KBM-7 (cell line): ENCODE measurements at regions not wholly inside any gene's neighbourhood (a gene's known extent, or its start where the extent isn't known, plus 50 kb on each side); places are given as distances from the start of the nearest gene placed in this dataset.
A peak's percentile ranks its signal among the peaks of the same experiment; 100 is the strongest.

Experiments
- DNase-seq: peaks from one replicate; pipeline ENCODE4 v3.0.0-alpha.2; 2015
- in situ Hi-C: fragments of 300-500 bp; cut with MboI; formaldehyde crosslinking; loops from 2 replicates; pipeline ENCODE4 v1.14.3; 2020; ENCODE audit warnings: low sequenced_read_pairs, low pct_unique_long_range_greater_than_20kb, mixed read lengths

GRCh38 chr10:108104551-108105156 is 940.1 kb upstream of the SORCS1 start:
- in situ Hi-C loops: no loop called here
- no peak for DNase-seq

GRCh38 chr10:108097258-108097657 is 932.8 kb upstream of the SORCS1 start:
- no peak for DNase-seq
- in situ Hi-C loops: no loop called here

DNA sequence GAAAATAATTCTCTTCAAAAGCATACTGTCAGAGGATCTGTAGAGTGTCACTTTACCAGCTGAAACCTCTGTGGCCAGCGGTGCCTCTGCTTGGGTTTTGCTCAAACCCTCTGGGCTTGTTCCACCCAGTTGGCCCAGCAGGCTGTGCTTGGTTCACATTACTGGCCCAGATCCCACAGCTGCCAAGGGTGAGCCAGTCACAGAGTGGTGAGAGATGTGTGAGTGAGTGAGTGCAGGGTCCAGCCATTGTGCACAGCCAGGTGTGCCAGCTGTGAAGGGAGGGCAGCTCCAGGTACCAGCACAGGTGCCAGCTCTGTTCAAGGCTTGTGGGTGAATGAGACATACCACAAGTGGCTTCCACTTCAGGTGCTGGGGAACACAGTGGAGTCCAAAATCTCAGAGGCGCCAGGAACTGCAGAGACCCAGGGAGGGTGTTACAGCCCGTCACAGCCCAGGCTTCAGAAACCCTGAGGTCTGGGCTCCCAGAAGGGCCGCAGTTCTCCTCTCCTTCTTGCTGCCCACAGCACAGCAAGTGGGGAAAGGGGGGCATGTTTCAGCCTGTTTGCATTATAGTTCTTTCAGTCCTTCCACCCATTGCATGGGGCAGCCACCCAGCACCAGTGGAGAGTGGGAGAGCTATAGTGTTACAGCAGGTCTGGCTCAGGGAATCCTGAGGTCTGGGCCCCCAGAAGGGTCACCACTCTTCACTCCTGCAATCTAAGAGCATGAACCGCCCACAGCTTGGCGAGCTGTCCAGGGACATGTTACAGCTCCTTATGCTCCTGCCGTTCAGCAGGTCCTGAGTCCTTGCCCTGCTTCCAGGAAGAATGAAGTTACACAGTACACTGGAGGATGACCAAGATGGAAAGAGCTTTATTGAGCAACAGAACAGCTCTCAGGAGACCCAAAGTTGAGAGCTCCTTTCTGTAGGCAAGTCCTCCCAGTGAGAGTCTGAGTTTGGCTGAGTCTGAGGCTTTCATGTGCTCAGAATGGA is 931.7 kb upstream of the SORCS1 start:
- DNase-seq: no peak
- in situ Hi-C loops: no loop called here

DNA sequence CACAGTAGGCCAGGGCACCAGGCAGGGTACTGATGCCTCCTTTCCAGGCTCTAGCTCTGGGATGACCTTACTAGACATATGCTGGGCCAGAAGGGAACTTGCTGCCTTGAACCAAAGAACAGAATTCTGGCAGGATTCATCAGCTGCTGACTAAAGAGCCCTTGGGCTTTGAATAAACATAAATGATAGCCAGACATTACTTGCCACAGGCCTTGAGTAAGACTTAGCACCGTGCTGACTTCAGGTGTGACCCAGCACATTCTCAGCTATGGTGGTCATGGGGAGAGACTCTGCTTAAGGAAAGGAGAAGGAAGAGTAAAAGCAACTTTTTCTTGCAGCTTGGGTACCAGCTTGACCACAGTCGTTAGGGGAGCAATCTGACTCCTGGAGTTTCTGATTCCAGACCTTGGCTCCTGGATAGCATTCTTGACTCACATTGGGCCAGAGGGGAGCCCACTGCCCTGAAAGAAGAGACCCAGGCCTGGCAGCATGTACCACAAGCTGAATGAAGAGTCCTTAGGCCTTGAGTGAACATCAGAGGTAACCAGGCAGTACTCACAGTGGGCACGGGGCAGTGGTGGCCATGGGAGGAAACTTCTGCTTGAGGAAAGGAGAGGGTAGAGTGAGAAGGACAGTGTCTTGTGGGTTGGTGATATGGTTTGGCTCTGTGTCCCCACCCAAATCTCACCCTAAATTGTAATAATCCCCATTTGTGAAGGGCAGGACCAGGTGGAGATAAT is 926.1 kb upstream of the SORCS1 start:
- DNase-seq: no peak
- in situ Hi-C loops: no loop called here

DNA sequence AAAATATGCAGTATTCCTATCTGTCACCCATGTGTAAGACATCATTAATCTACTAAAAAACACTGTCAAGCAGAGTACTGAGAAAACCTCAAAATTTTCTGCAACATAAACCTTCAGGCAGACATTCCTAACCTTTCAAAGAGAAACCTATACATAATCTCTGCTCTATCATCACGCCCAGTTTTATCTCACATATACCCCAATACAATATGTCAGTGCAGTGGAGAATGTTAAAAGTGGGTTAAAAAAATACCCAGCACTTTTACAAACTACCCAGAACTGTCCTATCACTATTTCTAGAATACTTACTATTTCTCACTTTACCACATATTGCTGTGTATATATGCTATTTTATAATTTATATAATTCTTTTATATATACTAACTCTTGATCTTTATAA is 922.0 kb upstream of the SORCS1 start:
- in situ Hi-C loops: no loop called here
- DNase-seq: peak; percentile 4

DNA sequence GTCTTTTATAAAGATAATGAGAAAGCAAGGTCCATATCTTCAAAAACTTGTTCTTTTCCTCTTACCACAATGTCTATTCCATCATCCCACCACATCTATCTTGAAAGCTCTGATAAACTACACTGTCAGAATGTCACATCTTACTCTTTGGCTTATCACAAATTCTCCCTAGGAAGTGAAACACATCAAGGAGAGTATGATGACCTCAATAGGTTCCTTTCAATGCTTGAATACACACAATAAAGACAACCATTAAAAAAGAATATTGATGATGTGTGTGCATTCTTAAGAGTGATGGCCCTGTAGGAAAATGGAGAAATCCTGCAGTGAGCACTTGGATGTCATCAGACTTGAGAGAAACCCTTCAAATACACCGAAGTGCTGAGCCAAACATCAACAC is 918.1 kb upstream of the SORCS1 start:
- in situ Hi-C loops: no loop called here
- no peak for DNase-seq

- in situ Hi-C loops: no loop called here
- no peak for DNase-seq
Observed at GRCh38 chr10:108078263-108078662, 913.8 kb upstream of the SORCS1 start.

DNA sequence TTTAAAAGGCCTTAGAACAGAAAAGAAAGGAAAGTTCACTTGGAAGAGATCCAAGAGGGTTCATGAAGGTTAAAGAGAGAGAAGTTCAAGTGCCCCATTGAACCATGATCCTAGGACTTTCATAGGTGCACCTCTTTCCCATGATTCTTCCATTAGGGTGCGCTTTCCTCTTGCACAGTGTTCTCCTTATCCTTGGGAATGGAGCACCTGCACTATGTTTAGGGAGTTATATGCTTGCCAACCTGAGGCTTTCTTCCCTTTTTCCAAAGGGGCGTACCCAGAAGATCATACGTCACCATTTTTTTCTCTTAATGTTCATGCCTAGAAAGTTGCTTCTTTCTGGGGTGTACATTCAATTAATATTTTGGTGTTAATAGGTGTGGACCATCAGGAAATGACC is 908.0 kb upstream of the SORCS1 start:
- in situ Hi-C loops: no loop called here
- DNase-seq: no peak

DNA sequence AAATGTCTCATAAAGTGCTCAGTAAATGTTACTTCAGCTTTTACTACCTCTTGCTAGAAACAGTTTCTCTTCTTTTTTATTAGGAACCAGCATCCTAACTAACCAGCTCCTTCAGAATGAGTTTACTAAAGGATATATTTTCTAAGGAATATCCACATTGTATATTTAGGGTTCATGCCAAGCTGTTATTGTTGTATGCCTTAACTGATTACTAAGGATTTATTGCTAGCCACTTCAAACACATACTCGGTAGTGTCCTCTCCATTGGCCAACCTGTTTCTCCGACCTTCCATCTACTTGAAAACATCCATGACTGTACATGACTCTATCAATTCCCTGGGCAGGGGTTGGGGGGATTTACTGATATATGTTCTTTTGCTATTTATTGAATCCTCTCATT is 906.3 kb upstream of the SORCS1 start:
- no peak for DNase-seq
- in situ Hi-C loops: no loop called here

- no peak for DNase-seq
Observed at GRCh38 chr10:108069096-108069495, 904.6 kb upstream of the SORCS1 start.

DNA sequence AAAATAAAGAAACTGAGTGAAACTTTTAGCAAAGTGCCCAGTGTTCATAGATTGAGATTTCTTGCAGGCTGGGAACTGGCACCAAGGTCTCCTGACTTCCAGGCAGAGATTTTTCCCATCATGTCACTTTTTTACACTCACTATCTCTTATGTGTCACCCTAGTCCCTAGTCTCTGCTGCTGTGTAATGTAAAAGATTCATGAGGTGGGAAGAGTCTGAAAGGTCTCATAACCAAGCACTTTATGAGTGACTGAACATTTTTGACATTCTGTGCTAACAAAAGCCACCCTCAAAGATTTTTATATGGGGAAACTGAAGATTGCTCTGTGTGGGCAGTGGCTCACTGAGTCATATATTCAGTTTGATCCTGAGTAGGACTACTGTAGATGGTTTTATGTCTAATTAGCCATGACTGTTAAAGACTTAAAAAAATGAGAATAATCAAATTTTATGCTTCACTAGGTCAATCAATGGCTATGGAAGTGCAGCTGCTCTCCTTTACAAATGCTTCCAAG is 900.3 kb upstream of the SORCS1 start:
- in situ Hi-C loops: no loop called here
- no peak for DNase-seq

More at GRCh38 chr10:108069096-108069495, 904.6 kb upstream of the SORCS1 start:
- in situ Hi-C loops: no loop called here

GRCh38 chr10:108060246-108060645 is 895.7 kb upstream of the SORCS1 start:
- in situ Hi-C loops: no loop called here
- DNase-seq: no peak

- no peak for DNase-seq
- in situ Hi-C loops: no loop called here
Observed at GRCh38 chr10:108055506-108055905, 891.0 kb upstream of the SORCS1 start.

DNA sequence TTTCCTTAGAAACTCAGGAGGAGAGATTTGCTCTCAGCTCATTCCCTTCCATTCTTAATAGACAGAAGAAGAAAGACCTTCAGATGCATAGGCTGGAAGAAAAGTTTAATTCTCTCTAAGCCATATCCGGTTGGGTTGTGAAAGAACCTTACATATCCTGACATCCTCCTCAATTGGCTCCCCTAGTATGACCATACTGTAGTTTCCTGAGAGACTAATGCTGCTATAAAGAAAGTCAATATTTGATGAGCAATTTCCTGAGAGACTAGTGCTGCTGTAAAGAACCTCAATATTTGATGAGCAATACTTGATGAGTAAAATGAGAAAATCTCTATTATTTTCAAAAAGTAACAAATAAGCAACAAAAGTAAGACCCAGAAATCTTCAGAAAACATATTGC is 888.5 kb upstream of the SORCS1 start:
- in situ Hi-C loops: no loop called here
- DNase-seq: no peak

GRCh38 chr10:108051218-108051617 is 886.7 kb upstream of the SORCS1 start:
- DNase-seq: no peak
- in situ Hi-C loops: no loop called here

DNA sequence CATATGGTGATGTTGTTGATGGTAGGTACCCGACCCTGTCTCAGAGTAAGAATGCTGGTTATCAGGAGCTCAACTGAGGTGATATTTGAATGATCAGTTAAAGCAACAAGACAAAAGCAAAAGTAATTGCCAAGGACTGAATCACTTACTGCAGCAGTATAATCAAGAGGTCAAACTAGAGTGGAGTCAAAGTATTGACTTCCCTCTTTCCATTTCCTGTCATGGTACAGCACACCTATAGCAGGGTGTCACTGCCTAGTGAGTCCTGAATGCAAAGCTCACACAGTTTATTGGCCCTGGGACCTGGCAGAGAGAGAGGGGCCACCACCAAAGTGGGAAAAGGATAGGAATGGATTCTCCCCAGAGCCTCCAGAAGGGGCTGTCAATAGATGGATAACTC is 886.1 kb upstream of the SORCS1 start:
- no peak for DNase-seq
- in situ Hi-C loops: no loop called here

GRCh38 chr10:108049668-108050067 is 885.2 kb upstream of the SORCS1 start:
- no peak for DNase-seq
- in situ Hi-C loops: no loop called here

DNA sequence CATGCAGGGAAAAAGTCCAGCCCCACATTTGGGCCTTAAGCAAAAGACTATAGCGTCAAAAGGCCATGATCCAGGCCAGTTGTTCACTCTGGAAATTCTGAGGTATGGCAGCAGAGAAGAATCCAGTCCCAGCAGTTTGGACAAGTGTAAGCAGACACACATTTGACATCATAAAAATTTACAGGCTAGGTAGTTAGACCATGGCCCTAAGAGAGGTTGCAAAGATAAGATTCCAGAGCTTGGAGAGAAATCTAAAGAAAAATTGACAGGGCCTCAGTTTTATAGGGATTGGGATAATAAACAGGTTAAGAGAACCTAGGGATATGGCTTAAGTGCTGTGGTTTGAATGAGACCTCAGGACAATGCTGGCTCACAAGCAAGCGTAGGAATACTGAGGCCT is 884.4 kb upstream of the SORCS1 start:
- in situ Hi-C loops: no loop called here
- no peak for DNase-seq

DNA sequence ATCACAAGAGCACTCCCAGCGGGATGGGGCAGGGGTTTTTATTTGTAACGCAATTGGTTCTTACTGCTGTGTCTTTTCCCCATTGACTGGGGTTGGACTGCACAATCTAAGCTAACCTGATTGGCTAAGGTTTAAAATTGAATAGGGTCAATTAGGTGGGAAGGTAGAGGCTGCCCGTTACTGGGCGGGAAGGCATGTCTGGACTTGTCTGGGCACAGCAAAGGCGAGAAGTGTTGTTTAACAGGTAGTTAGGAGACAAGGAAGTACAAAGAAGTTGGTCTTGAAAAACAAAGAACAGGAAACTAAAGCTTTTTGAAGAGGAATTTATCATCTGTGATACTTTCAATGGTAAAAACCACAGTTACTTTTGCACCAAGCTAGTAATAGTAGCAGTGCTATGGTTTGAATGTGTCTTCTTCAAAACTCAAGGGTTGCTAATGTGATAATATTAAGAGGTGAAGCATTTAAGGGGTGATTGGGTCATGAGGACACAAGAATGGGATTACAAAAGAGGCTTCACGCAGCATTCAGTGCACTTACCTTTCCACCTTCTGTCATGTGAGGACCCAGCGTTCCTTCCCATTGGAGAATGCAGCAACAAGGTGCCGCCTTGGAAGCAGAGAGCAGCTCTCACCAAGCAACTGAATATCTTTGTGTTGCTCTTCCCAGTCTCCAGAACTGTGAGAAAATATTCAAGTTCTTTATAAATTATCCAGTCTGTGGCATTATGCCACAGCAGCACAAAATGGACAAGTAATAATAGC is 875.5 kb upstream of the SORCS1 start:
- in situ Hi-C loops: no loop called here
- peak; percentile 43 for DNase-seq
